HG03571 (cell line): ENCODE measurements at regions not wholly inside any gene's neighbourhood (a gene's known extent, or its start where the extent isn't known, plus 50 kb on each side); places are given as distances from the start of the nearest gene placed in this dataset.
"Not testable (repeated sequence)": the region's sequence is repeated elsewhere in the genome, so short reads cannot be mapped to it uniquely, and the experiment has no call there.

Experiments
- ATAC-seq: cut with Tn5 transposase; IDR thresholded peaks from one replicate; pipeline ENCODE4 v1.9.1; 2021; ENCODE audit not compliant: unreplicated experiment

DNA sequence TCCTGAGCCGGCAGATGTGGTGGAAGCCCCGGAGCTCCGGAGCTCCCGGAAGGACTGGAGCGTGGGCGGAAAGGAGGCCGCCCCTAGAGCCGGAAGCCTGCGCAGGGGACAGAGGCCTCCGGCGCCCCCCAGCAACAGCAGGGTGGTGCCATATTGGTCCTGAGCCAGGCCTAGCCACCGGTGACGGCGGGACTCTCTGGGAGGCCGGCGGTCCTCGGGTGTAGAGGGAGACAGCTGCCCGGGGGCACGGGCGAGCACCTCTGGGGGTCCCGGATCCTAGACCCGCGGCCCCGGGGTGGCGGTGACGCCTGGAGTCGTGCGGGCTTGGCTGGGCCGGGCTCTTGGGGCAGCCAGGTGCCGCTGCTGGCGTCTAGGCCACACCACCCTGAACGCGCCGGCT, 1472.2 kb downstream of the FOXD4L5 start:
- ATAC-seq = peak; percentile 64

- ATAC-seq = not testable (repeated sequence)
These were observed 1480.8 kb downstream of the FOXD4L5 start for GRCh38 chr9:63804205-63804604.

GRCh38 chr9:63794081-63794685, 1490.8 kb downstream of the FOXD4L5 start:
- ATAC-seq = not testable (repeated sequence)

- not testable (repeated sequence) for ATAC-seq
These were observed 1497.6 kb downstream of the FOXD4L5 start for GRCh38 chr9:63787454-63787853.

DNA sequence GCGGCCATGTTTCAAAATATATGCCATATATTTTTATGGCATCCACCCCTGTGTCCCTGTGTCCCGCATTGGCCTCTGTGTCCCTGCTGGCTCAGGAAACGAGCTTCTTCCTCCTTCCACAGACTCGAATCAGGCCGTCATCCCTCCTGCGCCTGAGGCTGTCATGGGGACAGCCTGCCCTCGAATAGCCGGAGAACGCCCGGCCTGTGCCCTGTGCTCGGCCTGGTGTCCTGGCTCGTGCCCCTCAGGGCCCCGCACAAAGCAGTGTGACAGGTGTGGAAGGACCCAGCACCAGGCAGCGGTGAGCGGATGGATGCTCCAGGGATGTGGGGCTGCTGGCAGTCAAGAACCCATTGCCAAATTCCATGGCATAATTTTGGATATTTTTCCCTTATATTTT, 1500.0 kb downstream of the FOXD4L5 start:
- not testable (repeated sequence) for ATAC-seq

GRCh38 chr9:63784421-63784820, 1500.6 kb downstream of the FOXD4L5 start:
- ATAC-seq = not testable (repeated sequence)

DNA sequence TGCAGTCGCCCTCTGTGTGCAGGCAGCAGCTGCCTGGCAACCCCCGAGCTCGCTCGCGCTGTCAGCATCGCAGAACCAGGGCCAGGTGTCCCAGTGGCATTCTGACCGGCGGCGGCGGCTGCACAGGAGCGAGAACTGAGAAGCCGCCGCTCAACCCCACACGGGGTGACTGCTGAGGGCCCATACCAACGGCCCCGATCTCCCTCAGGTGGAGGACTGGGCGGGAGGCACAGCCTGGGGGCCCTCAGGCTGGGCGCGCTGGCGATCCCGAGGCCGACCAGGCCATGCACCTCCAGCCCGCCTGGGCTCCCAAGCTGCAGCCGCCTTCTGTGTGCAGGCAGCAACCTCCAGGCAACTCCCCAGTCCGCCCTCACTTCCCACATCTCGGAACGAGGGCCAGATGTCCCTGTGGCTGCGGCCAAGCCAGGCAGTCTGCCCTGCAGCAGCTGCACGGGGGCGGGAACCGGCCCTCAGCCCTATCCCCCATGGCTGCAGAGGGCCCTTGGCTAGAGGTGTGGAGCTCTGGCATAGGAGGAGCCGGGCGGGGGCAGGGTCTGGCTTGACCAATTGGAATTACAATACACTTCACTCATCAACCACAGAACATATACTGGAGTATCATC, 1503.1 kb downstream of the FOXD4L5 start:
- ATAC-seq = peak; percentile 19

DNA sequence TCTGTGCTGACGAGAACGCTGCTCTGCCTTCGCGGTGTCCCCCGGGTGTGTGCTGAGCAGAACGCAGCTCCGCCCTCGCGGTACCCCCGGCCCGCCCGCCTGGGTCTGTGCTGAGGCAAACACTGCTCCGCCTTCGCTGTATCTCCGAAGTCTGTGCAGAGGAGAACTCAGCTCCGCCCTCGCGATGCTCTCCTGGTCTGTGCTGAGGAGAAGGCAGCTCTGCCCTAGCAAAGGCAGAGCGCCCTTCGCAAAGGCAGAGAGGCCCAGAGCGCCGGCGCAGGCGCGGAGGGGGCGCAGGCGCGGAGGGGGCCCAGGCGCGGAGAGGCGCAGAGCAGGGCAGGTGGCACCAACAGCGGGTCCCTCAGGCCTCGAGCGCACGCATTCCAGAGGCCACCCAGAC, 1503.6 kb downstream of the FOXD4L5 start:
- ATAC-seq = peak; percentile 99

DNA sequence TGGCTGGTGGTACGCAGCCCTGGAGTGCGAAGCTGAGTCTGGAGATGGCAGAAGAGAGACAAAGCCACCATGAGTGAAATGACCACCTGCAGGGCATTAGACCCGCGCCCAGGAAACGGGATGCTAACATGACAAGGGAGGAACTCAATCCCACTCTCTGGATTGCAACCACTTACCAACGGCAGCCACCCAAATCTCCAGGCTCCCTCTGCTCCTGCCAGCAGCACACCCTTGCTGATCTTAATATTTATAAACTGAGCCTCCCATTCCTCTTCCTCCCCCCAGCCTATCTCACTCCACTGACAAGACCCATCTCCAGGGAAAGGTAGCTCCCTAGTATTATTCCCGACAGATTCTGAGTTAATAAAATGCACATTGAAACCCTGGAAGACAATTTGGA, 1508.8 kb downstream of the FOXD4L5 start:
- not testable (repeated sequence) for ATAC-seq

- ATAC-seq = not testable (repeated sequence)
These were observed 1510.0 kb downstream of the FOXD4L5 start for GRCh38 chr9:63775092-63775426.

DNA sequence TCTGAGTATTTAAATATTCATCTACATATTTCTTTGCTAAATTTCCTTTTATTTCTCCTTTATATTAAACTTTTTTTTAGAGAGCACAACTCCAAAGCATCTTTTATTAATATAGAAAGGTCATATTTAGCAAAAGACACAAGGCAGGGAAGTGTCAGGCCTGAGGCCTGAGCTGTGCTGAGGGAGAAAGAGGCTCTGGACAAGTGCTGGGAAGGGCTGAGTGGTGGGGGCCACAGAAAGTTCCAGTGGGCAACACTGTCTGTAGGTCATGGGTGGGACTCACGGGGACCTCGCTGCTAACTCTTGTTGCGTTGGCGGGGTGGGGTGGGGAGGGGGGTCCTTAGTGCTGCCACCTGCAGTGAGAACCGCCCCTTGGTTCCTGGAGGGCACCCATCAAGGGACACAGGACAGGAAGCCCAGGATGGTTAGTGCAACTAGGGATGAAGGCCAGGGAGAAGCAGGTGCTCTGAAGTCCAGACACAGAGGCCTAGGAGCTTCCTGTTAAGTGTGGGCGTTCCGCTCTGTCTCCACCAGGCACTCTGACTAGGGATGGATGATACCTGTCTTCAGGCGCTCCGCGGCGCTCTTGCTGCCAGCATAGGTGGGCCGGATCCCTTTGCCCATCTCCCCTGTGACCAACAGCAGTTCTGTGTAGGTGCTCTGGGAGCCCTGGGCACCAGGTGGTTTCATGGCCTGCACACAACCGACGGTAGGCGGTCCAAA, 1510.5 kb downstream of the FOXD4L5 start:
- ATAC-seq = not testable (repeated sequence)

- ATAC-seq = not testable (repeated sequence)
These were observed 1522.8 kb downstream of the FOXD4L5 start for GRCh38 chr9:63762230-63762629.

GRCh38 chr9:63729021-63729420, 1556.0 kb downstream of the FOXD4L5 start:
- ATAC-seq = not testable (repeated sequence)

GRCh38 chr9:63728287-63728686, 1556.7 kb downstream of the FOXD4L5 start:
- no peak for ATAC-seq

- not testable (repeated sequence) for ATAC-seq
These were observed 1576.7 kb downstream of the FOXD4L5 start for GRCh38 chr9:63708285-63708684.

- ATAC-seq = not testable (repeated sequence)
These were observed 1580.6 kb downstream of the FOXD4L5 start for GRCh38 chr9:63704456-63704855.

DNA sequence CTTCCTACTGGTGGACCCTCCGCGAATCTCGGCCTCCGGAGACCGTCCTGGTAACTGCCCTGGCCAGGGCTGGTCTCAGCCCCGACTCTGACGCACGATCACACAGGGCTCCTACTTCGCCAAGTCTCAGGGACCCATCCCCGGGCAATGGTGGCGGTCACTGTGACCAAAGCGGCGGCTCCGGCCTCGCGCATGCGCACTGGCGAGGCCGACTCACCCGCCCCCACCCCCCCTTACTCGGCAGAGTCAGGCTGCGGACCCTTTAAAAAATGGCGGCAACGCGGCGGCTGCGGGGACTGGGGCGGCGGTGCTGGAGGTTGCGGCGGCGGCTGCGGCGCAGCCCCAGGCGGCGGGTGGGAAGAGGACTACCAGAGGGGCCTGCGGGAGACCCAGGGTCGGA, 1581.3 kb downstream of the FOXD4L5 start:
- ATAC-seq = not testable (repeated sequence)

DNA sequence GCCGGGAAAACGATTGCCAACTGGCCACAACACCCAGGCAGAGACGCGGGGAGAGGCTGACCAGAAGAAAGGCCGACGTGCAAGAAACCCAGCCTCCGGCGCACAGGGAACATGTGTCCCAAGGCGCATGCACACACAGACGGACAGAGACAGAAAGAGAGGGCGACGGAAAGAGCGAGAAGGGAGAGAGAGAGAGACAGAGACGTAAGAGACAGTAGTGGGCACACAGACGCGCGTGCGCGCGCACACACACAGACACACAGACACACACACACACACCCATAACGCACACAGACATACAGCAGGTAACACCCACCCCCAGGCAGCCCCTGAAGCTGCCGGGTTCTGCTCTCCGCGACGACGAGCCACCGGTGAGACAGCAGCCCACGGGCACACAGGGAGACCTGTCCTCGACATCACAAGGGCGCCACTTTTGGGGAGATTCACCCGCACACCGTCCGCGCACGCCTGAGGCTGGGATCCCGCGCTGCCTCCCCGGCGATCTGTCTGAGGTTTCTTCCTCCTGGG, 1581.8 kb downstream of the FOXD4L5 start:
- ATAC-seq = not testable (repeated sequence)
